Adrenal gland (tissue), 9 donors: ENCODE measurements at regions not wholly inside any gene's neighbourhood (a gene's known extent, or its start where the extent isn't known, plus 50 kb on each side); places are given as distances from the start of the nearest gene placed in this dataset.
A peak's percentile ranks its signal among the peaks of the same experiment; 100 is the strongest.

Source experiments
- DNase-seq, 7 donors: peaks; one replicate each; pipeline ENCODE4 v3.0.0-alpha.2; 2019 to 2020
- H3K27ac ChIP-seq, 5 donors: fragments of 200-600 bp; sonication (generic) in 4 of 5; 1 replicate in 3 of 5; 2 replicates in 2 of 5; pipeline versions ENCODE4 v1.5.1 to v1.8.0; 2016 to 2020; ENCODE audit warnings: mild to moderate bottlenecking in 1 of 5
- H3K27me3 ChIP-seq: fragments of 200-600 bp; 2 replicates; pipeline ENCODE4 v1.8.0; 2021
- H3K36me3 ChIP-seq, 2 donors: fragments of 200-600 bp; replicated peaks in 1 of 2; 1 replicate in 1 of 2; 2 replicates in 1 of 2; pipeline versions ENCODE4 v1.5.1 to v1.8.0; 2018 to 2022
- H3K4me1 ChIP-seq, 2 donors: fragments of 200-600 bp; replicated peaks in 1 of 2; 1 replicate in 1 of 2; 2 replicates in 1 of 2; pipeline versions ENCODE4 v1.5.1 to v1.8.0; 2018 to 2021
- H3K4me3 ChIP-seq, 4 donors: fragments of 200-600 bp; sonication (generic) in 3 of 4; one replicate each; pipeline ENCODE4 v1.5.1; 2016 to 2018
- H3K9me3 ChIP-seq, 3 donors: fragments of 200-600 bp; sonication (generic) in 1 of 3; replicated peaks in 1 of 3; 1 replicate in 2 of 3; 2 replicates in 1 of 3; pipeline versions ENCODE4 v1.5.1 to v1.8.0; 2016 to 2021
- CTCF ChIP-seq, 6 experiments: fragments of 450-650 bp in 4 of 6; fragments of 200-600 bp in 2 of 6; sonication (generic) in 1 of 6; IDR thresholded peaks; 1 replicate in 5 of 6; 2 replicates in 1 of 6; pipeline versions ENCODE4 v1.5.1 to v1.8.0; 2016 to 2021; ENCODE audit warnings: antibody characterized with exemption in 6 of 6, mild to moderate bottlenecking in 2 of 6, moderate library complexity in 1 of 6
- POLR2A ChIP-seq, 2 donors: fragments of 450-650 bp; IDR thresholded peaks; one replicate each; pipeline ENCODE4 v1.6.1; 2017; ENCODE audit warnings: antibody characterized with exemption in 2 of 2, mild to moderate bottlenecking in 2 of 2, moderate library complexity in 1 of 2
- WGBS, 4 donors: extraction: QIAGEN DNeasy Blood & Tissue Kit in 2 of 4; methylation state at CpG; one replicate each; pipeline versions ENCODE4 v1.1.5 to v1.1.7; 2013 to 2017; 5-methylcytosine and 5-hydroxymethylcytosine counted together
- intact Hi-C, 2 donors: fragments of 100-400 bp; cut with DNase I; formaldehyde crosslinking; loops; one replicate each; pipeline versions ENCODE4 v1.14.1 to v1.15.0; 2022 to 2023
- donor health status: healthy with polysubstance abuse.
- donor health status: Bipolar disorder and iron deficiency.
- donor health status: DM: yes; HTN: yes; CAD: no.
- donor health status: DM: no; HTN: no; CAD: no.
- donor health status: DM: no; HTN: no; CAD: no.

GRCh38 chr7:50203521-50203920 is 101.0 kb upstream of the IKZF1 start:
- Histone ChIP-seq H3K9me3 (no peaks in the 10 kb centered on the region), H3K4me1 (no peaks in the 10 kb centered on the region), H3K27me3 (no peaks in the 10 kb centered on the region), H3K4me3 (no peak overlapping the region), H3K27ac (no peak overlapping the region), H3K36me3 (no peaks in the 10 kb centered on the region)
- DNase-seq: peak in 1 of 7 donors; percentile 29
- 75 to 82% (median 78%) methylated on average over 4 of the region's 4 CpGs for WGBS, 4 donors
- TF ChIP-seq CTCF (IDR thresholded peaks at IDR 0.05) (no peak), POLR2A (IDR thresholded peaks at IDR 0.05) (no peak)
- intact Hi-C loops: loop anchor here in 1 of 2 donors (10.0 kb wide), 2 partner anchors 471 to 951 kb away; no protein-coding TSS in a partner anchor

- peak in 1 of 7 donors; percentile 23 for DNase-seq
- H3K9me3 ChIP-seq: no peaks in the 10 kb centered on the region
- 46 to 67% (median 62%) methylated on average over 1 of the region's 1 CpG for WGBS, 4 donors
- H3K36me3 ChIP-seq: no peaks in the 10 kb centered on the region
- no peaks in the 10 kb centered on the region for H3K27me3 ChIP-seq
- no peak overlapping the region for H3K4me3 ChIP-seq
- TF ChIP-seq POLR2A (IDR thresholded peaks at IDR 0.05): no peak
- TF ChIP-seq CTCF (IDR thresholded peaks at IDR 0.05): no peak
- intact Hi-C loops: loop anchor here in 1 of 2 donors (10.0 kb wide), 2 partner anchors 473 to 953 kb away; no protein-coding TSS in a partner anchor
- H3K4me1 ChIP-seq: no peaks in the 10 kb centered on the region
- H3K27ac ChIP-seq: no peak overlapping the region
These were observed 102.4 kb upstream of the IKZF1 start for GRCh38 chr7:50202052-50202555.

GRCh38 chr7:50199824-50200223 is 104.7 kb upstream of the IKZF1 start:
- 37 to 52% (median 47%) methylated on average over 5 of the region's 5 CpGs for WGBS, 4 donors
- TF ChIP-seq CTCF (IDR thresholded peaks at IDR 0.05): no peak
- Histone ChIP-seq H3K27me3 (no peaks in the 10 kb centered on the region), H3K9me3 (no peaks in the 10 kb centered on the region), H3K4me3 (no peak overlapping the region), H3K36me3 (no peaks in the 10 kb centered on the region), H3K27ac (no peak overlapping the region), H3K4me1 (no peaks in the 10 kb centered on the region)
- DNase-seq: peak in 1 of 7 donors; percentile 33
- intact Hi-C loops: loop anchor here in 1 of 2 donors (10.0 kb wide), 2 partner anchors 475 to 955 kb away; no protein-coding TSS in a partner anchor

- H3K27ac ChIP-seq: no peak overlapping the region
- no peaks in the 10 kb centered on the region for H3K4me1 ChIP-seq
- no peak for TF ChIP-seq CTCF (IDR thresholded peaks at IDR 0.05)
- no peak for TF ChIP-seq POLR2A (IDR thresholded peaks at IDR 0.05)
- intact Hi-C loops: no loop called here
- peak in 6 of 7 donors; percentile 39 to 77 (median 57) for DNase-seq
- no peaks in the 10 kb centered on the region for H3K9me3 ChIP-seq
- WGBS, 4 donors: 38 to 43% (median 41%) methylated on average over 6 to 9 of the region's 9 CpGs
- H3K36me3 ChIP-seq: no peaks in the 10 kb centered on the region
- H3K4me3 ChIP-seq: no peak overlapping the region
- H3K27me3 ChIP-seq: no peaks in the 10 kb centered on the region
These were observed 104.5 kb upstream of the ZPBP start for GRCh38 chr7:50197549-50197948.
